KMS-11 (cell line): ENCODE measurements at regions not wholly inside any gene's neighbourhood (a gene's known extent, or its start where the extent isn't known, plus 50 kb on each side); places are given as distances from the start of the nearest gene placed in this dataset.
"Not testable (repeated sequence)": the region's sequence is repeated elsewhere in the genome, so short reads cannot be mapped to it uniquely, and the experiment has no call there.

Experiments
- H2AFZ ChIP-seq: fragments of 200-600 bp; sonication (generic); 2 replicates; pipeline ENCODE4 v1.6.1; 2016; ENCODE audit warnings: antibody characterized with exemption, mixed run types, low read depth
- H3K27ac ChIP-seq: fragments of 200-600 bp; sonication (generic); 2 replicates; pipeline ENCODE4 v1.6.1; 2016; ENCODE audit warnings: mild to moderate bottlenecking, mixed run types
- H3K27me3 ChIP-seq: fragments of 200-600 bp; sonication (generic); 2 replicates; pipeline ENCODE4 v1.6.1; 2017; ENCODE audit warnings: mild to moderate bottlenecking, low read depth, mixed run types, moderate library complexity; ENCODE audit not compliant: insufficient read depth
- H3K36me3 ChIP-seq: fragments of 200-600 bp; sonication (generic); 2 replicates; pipeline ENCODE4 v1.6.1; 2017; ENCODE audit warnings: mild to moderate bottlenecking, mixed run types; ENCODE audit not compliant: insufficient read depth
- H3K4me1 ChIP-seq: fragments of 200-600 bp; sonication (generic); 2 replicates; pipeline ENCODE4 v1.6.1; 2016; ENCODE audit warnings: mild to moderate bottlenecking, low read depth, mixed run types; ENCODE audit not compliant: poor library complexity, severe bottlenecking
- H3K4me2 ChIP-seq: fragments of 200-600 bp; sonication (generic); 2 replicates; pipeline ENCODE4 v1.7.0; 2016; ENCODE audit warnings: mild to moderate bottlenecking, mixed run types
- H3K4me3 ChIP-seq: fragments of 200-600 bp; sonication (generic); IDR thresholded peaks from 2 replicates; pipeline ENCODE4 v1.6.1; 2017; ENCODE audit warnings: low read depth, low read length, mixed read lengths; ENCODE audit not compliant: insufficient read depth
- H3K79me2 ChIP-seq: fragments of 200-600 bp; sonication (generic); 2 replicates; pipeline ENCODE4 v1.6.1; 2016; ENCODE audit warnings: low read depth, mixed run types; ENCODE audit not compliant: insufficient read depth
- H3K9ac ChIP-seq: fragments of 200-600 bp; sonication (generic); 2 replicates; pipeline ENCODE4 v1.6.1; 2016; ENCODE audit warnings: mild to moderate bottlenecking, mixed run types
- H4K20me1 ChIP-seq: fragments of 200-600 bp; sonication (generic); 2 replicates; pipeline ENCODE4 v1.6.1; 2016; ENCODE audit warnings: mild to moderate bottlenecking, mixed run types; ENCODE audit not compliant: insufficient read depth
- CTCF ChIP-seq: fragments of 200-600 bp; sonication (generic); conservative IDR thresholded peaks from 2 replicates; pipeline ENCODE4 v1.6.1; 2017; ENCODE audit warnings: low read depth, mild to moderate bottlenecking, antibody characterized with exemption, low read length, moderate library complexity, mixed read lengths

- Histone ChIP-seq H3K27ac (no peak overlapping the region), H3K9ac (no peak overlapping the region), H3K4me2 (no peak overlapping the region), H4K20me1 (no peaks in the 10 kb centered on the region), H3K4me1 (no peaks in the 10 kb centered on the region), H3K4me3 (no peak overlapping the region), H3K36me3 (no peaks in the 10 kb centered on the region), H2AFZ (no peak overlapping the region), H3K27me3 (no peaks in the 10 kb centered on the region), H3K79me2 (no peaks in the 10 kb centered on the region)
- no peak for TF ChIP-seq CTCF
Observed at GRCh38 chr12:83603106-83603505, 916.4 kb downstream of the TMTC2 start.

GRCh38 chr12:83575326-83575725 is 888.6 kb downstream of the TMTC2 start:
- Histone ChIP-seq H3K4me3 (no peak overlapping the region), H3K27me3 (no peaks in the 10 kb centered on the region), H4K20me1 (no peaks in the 10 kb centered on the region), H3K27ac (no peak overlapping the region), H3K79me2 (no peaks in the 10 kb centered on the region), H2AFZ (no peak overlapping the region), H3K4me2 (no peak overlapping the region), H3K36me3 (no peaks in the 10 kb centered on the region), H3K4me1 (no peaks in the 10 kb centered on the region), H3K9ac (no peak overlapping the region)
- TF ChIP-seq CTCF = no peak

- no peak for TF ChIP-seq CTCF
- H2AFZ ChIP-seq = no peak overlapping the region
- H4K20me1 ChIP-seq = no peaks in the 10 kb centered on the region
- H3K4me2 ChIP-seq = no peak overlapping the region
- H3K4me3 ChIP-seq = no peak overlapping the region
- no peaks in the 10 kb centered on the region for H3K79me2 ChIP-seq
- no peaks in the 10 kb centered on the region for H3K4me1 ChIP-seq
- no peaks in the 10 kb centered on the region for H3K27me3 ChIP-seq
- H3K36me3 ChIP-seq = no peaks in the 10 kb centered on the region
- no peak overlapping the region for H3K27ac ChIP-seq
- H3K9ac ChIP-seq = no peak overlapping the region
Observed at GRCh38 chr12:83574142-83574541, 887.4 kb downstream of the TMTC2 start.

- no peaks in the 10 kb centered on the region for H3K36me3 ChIP-seq
- H3K4me2 ChIP-seq = no peak overlapping the region
- no peak overlapping the region for H3K4me3 ChIP-seq
- no peak for TF ChIP-seq CTCF
- no peak overlapping the region for H3K9ac ChIP-seq
- no peaks in the 10 kb centered on the region for H3K79me2 ChIP-seq
- no peaks in the 10 kb centered on the region for H3K27me3 ChIP-seq
- no peaks in the 10 kb centered on the region for H3K4me1 ChIP-seq
- no peak overlapping the region for H2AFZ ChIP-seq
- H3K27ac ChIP-seq = no peak overlapping the region
- H4K20me1 ChIP-seq = no peaks in the 10 kb centered on the region
Observed at GRCh38 chr12:83573671-83574070, 887.0 kb downstream of the TMTC2 start.

- no peak for TF ChIP-seq CTCF
- H3K27me3 ChIP-seq = no peaks in the 10 kb centered on the region
- no peaks in the 10 kb centered on the region for H3K4me1 ChIP-seq
- no peaks in the 10 kb centered on the region for H3K36me3 ChIP-seq
- H2AFZ ChIP-seq = no peak overlapping the region
- H3K4me3 ChIP-seq = no peak overlapping the region
- no peak overlapping the region for H3K4me2 ChIP-seq
- H3K9ac ChIP-seq = no peak overlapping the region
- H4K20me1 ChIP-seq = no peaks in the 10 kb centered on the region
- H3K27ac ChIP-seq = no peak overlapping the region
- H3K79me2 ChIP-seq = no peaks in the 10 kb centered on the region
Observed at GRCh38 chr12:83559650-83560049, 872.9 kb downstream of the TMTC2 start.

- H3K79me2 ChIP-seq, H4K20me1 ChIP-seq, H3K27ac ChIP-seq, H3K9ac ChIP-seq, H2AFZ ChIP-seq, H3K4me1 ChIP-seq, H3K4me3 ChIP-seq, H3K4me2 ChIP-seq, H3K36me3 ChIP-seq, H3K27me3 ChIP-seq: not testable (repeated sequence)
Observed at GRCh38 chr12:83556040-83556439, 869.3 kb downstream of the TMTC2 start.
